LNCaP clone FGC (cell line): ENCODE measurements at regions not wholly inside any gene's neighbourhood (a gene's known extent, or its start where the extent isn't known, plus 50 kb on each side); places are given as distances from the start of the nearest gene placed in this dataset.
"Not testable (repeated sequence)": the region's sequence is repeated elsewhere in the genome, so short reads cannot be mapped to it uniquely, and the experiment has no call there.

Experiments
- DNase-seq: peaks from one replicate; pipeline ENCODE4 v3.0.0-alpha.2; 2011; ENCODE audit warnings: low read depth
- H3K4me3 ChIP-seq: 2 replicates; pipeline ENCODE4 v1.5.1; 2011; ENCODE audit warnings: mild to moderate bottlenecking, low read depth, low read length, control low read depth
- CTCF ChIP-seq: IDR thresholded peaks from 2 replicates; pipeline ENCODE4 v1.5.1; 2012; ENCODE audit warnings: mild to moderate bottlenecking; ENCODE audit not compliant: control insufficient read depth, insufficient read depth; ENCODE audit errors: extremely low read depth

GRCh38 chr11:38721586-38722315 is 2123.7 kb upstream of the RAG2 start:
- no peak for DNase-seq
- no peak for TF ChIP-seq CTCF
- H3K4me3 ChIP-seq: no peak overlapping the region

- DNase-seq: no peak
- H3K4me3 ChIP-seq: no peak overlapping the region
- TF ChIP-seq CTCF: no peak
Observed at GRCh38 chr11:38718659-38719058, 2120.6 kb upstream of the RAG2 start.

GRCh38 chr11:38718049-38718448 is 2120.0 kb upstream of the RAG2 start:
- DNase-seq: no peak
- no peak overlapping the region for H3K4me3 ChIP-seq
- no peak for TF ChIP-seq CTCF

GRCh38 chr11:38711110-38711509 is 2113.1 kb upstream of the RAG2 start:
- DNase-seq: no peak
- TF ChIP-seq CTCF: no peak
- H3K4me3 ChIP-seq: no peak overlapping the region

GRCh38 chr11:38710262-38710661 is 2112.2 kb upstream of the RAG2 start:
- no peak for TF ChIP-seq CTCF
- no peak overlapping the region for H3K4me3 ChIP-seq

GRCh38 chr11:38700111-38700510 is 2102.1 kb upstream of the RAG2 start:
- DNase-seq: no peak
- TF ChIP-seq CTCF: no peak

More at GRCh38 chr11:38710262-38710661, 2112.2 kb upstream of the RAG2 start:
- DNase-seq: no peak

GRCh38 chr11:38693306-38693705 is 2095.3 kb upstream of the RAG2 start:
- no peak for DNase-seq
- no peak for TF ChIP-seq CTCF
- no peak overlapping the region for H3K4me3 ChIP-seq

More at GRCh38 chr11:38700111-38700510, 2102.1 kb upstream of the RAG2 start:
- H3K4me3 ChIP-seq: no peak overlapping the region

GRCh38 chr11:38690211-38690610 is 2092.2 kb upstream of the RAG2 start:
- not testable (repeated sequence) for H3K4me3 ChIP-seq, DNase-seq
